Liver (tissue), 8 donors: ENCODE measurements at regions not wholly inside any gene's neighbourhood (a gene's known extent, or its start where the extent isn't known, plus 50 kb on each side); places are given as distances from the start of the nearest gene placed in this dataset.

Experiments
- DNase-seq: peaks from one replicate; pipeline ENCODE4 v3.0.0-alpha.2; 2017; ENCODE audit warnings: low spot score
- H3K27ac ChIP-seq, 2 donors: one replicate each; pipeline ENCODE4 v1.7.0; 2013; ENCODE audit warnings: inconsistent platforms in 2 of 2, low read length in 2 of 2, control low read depth in 1 of 2, low read depth in 1 of 2, mild to moderate bottlenecking in 1 of 2
- H3K27me3 ChIP-seq, 4 donors: one replicate each; pipeline versions ENCODE4 v1.6.1 to v1.7.0; 2013; ENCODE audit warnings: low read length in 3 of 4, inconsistent platforms in 1 of 4, mild to moderate bottlenecking in 1 of 4, moderate library complexity in 1 of 4; ENCODE audit not compliant: control insufficient read depth in 4 of 4, insufficient read depth in 4 of 4
- H3K36me3 ChIP-seq, 4 donors: one replicate each; pipeline versions ENCODE4 v1.6.1 to v1.7.0; 2013; ENCODE audit warnings: low read length in 3 of 4, mild to moderate bottlenecking in 3 of 4, low read depth in 1 of 4, moderate library complexity in 1 of 4; ENCODE audit not compliant: control insufficient read depth in 4 of 4, insufficient read depth in 3 of 4
- H3K4me1 ChIP-seq, 4 donors: one replicate each; pipeline versions ENCODE4 v1.6.1 to v1.7.0; 2013; ENCODE audit warnings: low read length in 3 of 4, mild to moderate bottlenecking in 3 of 4, moderate library complexity in 1 of 4; ENCODE audit not compliant: control insufficient read depth in 4 of 4, insufficient read depth in 4 of 4
- H3K4me3 ChIP-seq, 3 donors: one replicate each; pipeline versions ENCODE4 v1.6.1 to v1.7.0; 2013; ENCODE audit warnings: low read length in 3 of 3, control low read depth in 1 of 3, low read depth in 1 of 3, mild to moderate bottlenecking in 1 of 3
- H3K9ac ChIP-seq, 2 donors: one replicate each; pipeline ENCODE4 v1.7.0; 2013; ENCODE audit warnings: low read length in 2 of 2, mild to moderate bottlenecking in 2 of 2, moderate library complexity in 2 of 2, control low read depth in 1 of 2, low read depth in 1 of 2
- H3K9me3 ChIP-seq, 4 donors: one replicate each; pipeline versions ENCODE4 v1.6.1 to v1.7.0; 2013; ENCODE audit warnings: low read length in 3 of 4; ENCODE audit not compliant: control insufficient read depth in 4 of 4
- FOXA1 ChIP-seq: IDR thresholded peaks from 2 replicates; pipeline ENCODE4 v1.6.1; 2016; ENCODE audit warnings: antibody characterized with exemption
- FOXA2 ChIP-seq: IDR thresholded peaks from 2 replicates; pipeline ENCODE4 v1.6.1; 2016; ENCODE audit warnings: antibody characterized with exemption
- HNF4G ChIP-seq: IDR thresholded peaks from 2 replicates; pipeline ENCODE4 v1.6.1; 2016; ENCODE audit warnings: antibody characterized with exemption
- NR2F2 ChIP-seq: IDR thresholded peaks from 2 replicates; pipeline ENCODE4 v1.6.1; 2016; ENCODE audit warnings: antibody characterized with exemption
- RAD21 ChIP-seq, 2 donors: IDR thresholded peaks; 2 replicates each; pipeline ENCODE4 v1.6.1; 2016; ENCODE audit warnings: antibody characterized with exemption in 2 of 2, mild to moderate bottlenecking in 2 of 2
- RXRA ChIP-seq, 2 donors: IDR thresholded peaks; 2 replicates each; pipeline ENCODE4 v1.6.1; 2017 to 2018; ENCODE audit warnings: antibody characterized with exemption in 2 of 2, mild to moderate bottlenecking in 1 of 2
- SP1 ChIP-seq: IDR thresholded peaks from 2 replicates; pipeline ENCODE4 v1.6.1; 2018; ENCODE audit warnings: antibody characterized with exemption, mild to moderate bottlenecking
- YY1 ChIP-seq: IDR thresholded peaks from 2 replicates; pipeline ENCODE4 v1.6.1; 2016; ENCODE audit warnings: antibody characterized with exemption, mild to moderate bottlenecking
- WGBS: extraction: QIAGEN DNeasy Blood & Tissue Kit; methylation state at CpG from one replicate; pipeline ENCODE4 v1.1.7; 2013; 5-methylcytosine and 5-hydroxymethylcytosine counted together
- TF ChIP-seq, protein P1 (sequence below): IDR thresholded peaks from 2 replicates; pipeline ENCODE4 v1.6.1; 2016; ENCODE audit warnings: antibody characterized with exemption
- TF ChIP-seq, protein P2 (sequence below): IDR thresholded peaks from 2 replicates; pipeline ENCODE4 v1.6.1; 2016; ENCODE audit warnings: antibody characterized with exemption
- TF ChIP-seq, protein P3 (sequence below): IDR thresholded peaks from 2 replicates; pipeline ENCODE4 v1.6.1; 2016; ENCODE audit warnings: antibody characterized with exemption, mild to moderate bottlenecking
- TF ChIP-seq, protein P4 (sequence below): fragments of 150-350 bp; IDR thresholded peaks from 2 replicates; pipeline ENCODE4 v1.5.1; 2017; ENCODE audit warnings: improper control_type of control experiment, low read depth, low read length; ENCODE audit not compliant: missing input control
- donor health status: healthy.
- donor health status: healthy.
- donor health status: healthy.
- donor health status: healthy.
- donor health status: healthy.

DNA sequence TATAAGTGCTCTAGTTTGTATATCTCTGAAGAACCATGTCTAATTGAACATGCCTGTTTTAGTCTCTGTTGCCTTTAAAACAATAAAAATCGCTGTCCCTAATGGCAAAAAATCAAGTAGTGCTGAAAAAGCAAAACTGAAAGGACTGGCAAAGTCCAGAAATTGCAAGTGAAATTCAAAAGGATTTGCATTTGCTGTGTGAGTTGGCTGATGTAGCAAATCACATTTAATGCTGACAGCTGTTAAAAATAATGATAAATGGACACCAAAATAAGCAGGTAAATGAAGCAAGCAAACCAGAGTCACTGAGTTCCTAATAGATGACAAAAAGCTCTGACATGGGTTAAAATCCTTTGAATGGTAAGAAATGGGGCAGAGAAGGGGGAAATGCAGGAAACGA is 874.1 kb downstream of the GRM8 start:
- TF ChIP-seq YY1 (no peak), RAD21 (IDR thresholded peaks at IDR 0.05) (no peak), SP1 (no peak), NR2F2 (no peak)
- TF ChIP-seq, protein P1, sequence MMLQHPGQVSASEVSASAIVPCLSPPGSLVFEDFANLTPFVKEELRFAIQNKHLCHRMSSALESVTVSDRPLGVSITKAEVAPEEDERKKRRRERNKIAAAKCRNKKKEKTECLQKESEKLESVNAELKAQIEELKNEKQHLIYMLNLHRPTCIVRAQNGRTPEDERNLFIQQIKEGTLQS = no peak
- Histone ChIP-seq H3K9ac (no peak overlapping the region), H3K27ac (no peak overlapping the region), H3K4me1 (no peaks in the 10 kb centered on the region), H3K4me3 (no peak overlapping the region), H3K27me3 (peaks cover 0 to 3% (median 0%) of the 10 kb centered on the region in 4 donors), H3K9me3 (no peaks in the 10 kb centered on the region), H3K36me3 (no peaks in the 10 kb centered on the region)
- 45% methylated on average over 2 of the region's 2 CpGs for WGBS
- DNase-seq = no peak

DNA sequence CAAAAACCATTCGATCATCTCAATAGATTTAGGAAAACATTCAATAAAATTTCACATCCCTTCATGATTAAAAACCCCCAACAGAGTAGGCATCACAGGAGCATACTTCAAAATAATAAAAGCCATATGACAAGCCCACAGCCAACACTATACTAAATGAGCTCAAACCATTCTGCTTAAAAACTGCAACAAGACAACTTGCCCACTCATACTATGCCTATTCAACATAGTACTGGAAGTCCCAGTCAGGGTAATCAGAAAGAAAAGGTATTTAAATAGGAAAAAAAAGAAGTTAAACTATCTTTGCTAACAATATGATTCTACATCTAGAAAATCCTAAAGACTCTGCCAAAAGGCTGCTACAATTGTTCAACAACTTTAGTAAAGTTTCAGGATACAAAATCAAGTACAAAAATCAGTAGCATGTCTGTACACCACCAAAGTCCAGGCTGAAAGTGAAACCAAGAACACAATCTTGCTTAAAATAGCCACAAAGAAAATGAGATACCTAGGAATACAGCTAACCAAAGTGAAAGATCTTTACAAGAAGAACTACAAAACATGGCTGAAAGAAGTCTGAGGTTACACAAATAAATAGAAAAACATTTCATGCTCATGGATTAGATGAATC is 882.6 kb downstream of the GRM8 start:
- no peak for DNase-seq
- TF ChIP-seq HNF4G = no peak
- TF ChIP-seq RXRA (IDR thresholded peaks at IDR 0.05) = no peak
- TF ChIP-seq RAD21 (IDR thresholded peaks at IDR 0.05) = no peak
- no peak for TF ChIP-seq FOXA2
- TF ChIP-seq, protein P2, sequence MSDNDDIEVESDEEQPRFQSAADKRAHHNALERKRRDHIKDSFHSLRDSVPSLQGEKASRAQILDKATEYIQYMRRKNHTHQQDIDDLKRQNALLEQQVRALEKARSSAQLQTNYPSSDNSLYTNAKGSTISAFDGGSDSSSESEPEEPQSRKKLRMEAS = no peak
- TF ChIP-seq YY1 = no peak
- no peak for TF ChIP-seq NR2F2
- TF ChIP-seq, protein P3, sequence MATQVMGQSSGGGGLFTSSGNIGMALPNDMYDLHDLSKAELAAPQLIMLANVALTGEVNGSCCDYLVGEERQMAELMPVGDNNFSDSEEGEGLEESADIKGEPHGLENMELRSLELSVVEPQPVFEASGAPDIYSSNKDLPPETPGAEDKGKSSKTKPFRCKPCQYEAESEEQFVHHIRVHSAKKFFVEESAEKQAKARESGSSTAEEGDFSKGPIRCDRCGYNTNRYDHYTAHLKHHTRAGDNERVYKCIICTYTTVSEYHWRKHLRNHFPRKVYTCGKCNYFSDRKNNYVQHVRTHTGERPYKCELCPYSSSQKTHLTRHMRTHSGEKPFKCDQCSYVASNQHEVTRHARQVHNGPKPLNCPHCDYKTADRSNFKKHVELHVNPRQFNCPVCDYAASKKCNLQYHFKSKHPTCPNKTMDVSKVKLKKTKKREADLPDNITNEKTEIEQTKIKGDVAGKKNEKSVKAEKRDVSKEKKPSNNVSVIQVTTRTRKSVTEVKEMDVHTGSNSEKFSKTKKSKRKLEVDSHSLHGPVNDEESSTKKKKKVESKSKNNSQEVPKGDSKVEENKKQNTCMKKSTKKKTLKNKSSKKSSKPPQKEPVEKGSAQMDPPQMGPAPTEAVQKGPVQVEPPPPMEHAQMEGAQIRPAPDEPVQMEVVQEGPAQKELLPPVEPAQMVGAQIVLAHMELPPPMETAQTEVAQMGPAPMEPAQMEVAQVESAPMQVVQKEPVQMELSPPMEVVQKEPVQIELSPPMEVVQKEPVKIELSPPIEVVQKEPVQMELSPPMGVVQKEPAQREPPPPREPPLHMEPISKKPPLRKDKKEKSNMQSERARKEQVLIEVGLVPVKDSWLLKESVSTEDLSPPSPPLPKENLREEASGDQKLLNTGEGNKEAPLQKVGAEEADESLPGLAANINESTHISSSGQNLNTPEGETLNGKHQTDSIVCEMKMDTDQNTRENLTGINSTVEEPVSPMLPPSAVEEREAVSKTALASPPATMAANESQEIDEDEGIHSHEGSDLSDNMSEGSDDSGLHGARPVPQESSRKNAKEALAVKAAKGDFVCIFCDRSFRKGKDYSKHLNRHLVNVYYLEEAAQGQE = no peak
- TF ChIP-seq, protein P1 = no peak
- no peak for TF ChIP-seq SP1
- no peak for TF ChIP-seq FOXA1
- no peak overlapping the region for H3K27ac ChIP-seq
- H3K4me1 ChIP-seq = no peaks in the 10 kb centered on the region
- WGBS = 79% methylated on average over 1 of the region's 1 CpG
- H3K27me3 ChIP-seq = no peaks in the 10 kb centered on the region
- H3K36me3 ChIP-seq = no peaks in the 10 kb centered on the region
- no peaks in the 10 kb centered on the region for H3K9me3 ChIP-seq
- no peak overlapping the region for H3K4me3 ChIP-seq
- no peak overlapping the region for H3K9ac ChIP-seq

DNA sequence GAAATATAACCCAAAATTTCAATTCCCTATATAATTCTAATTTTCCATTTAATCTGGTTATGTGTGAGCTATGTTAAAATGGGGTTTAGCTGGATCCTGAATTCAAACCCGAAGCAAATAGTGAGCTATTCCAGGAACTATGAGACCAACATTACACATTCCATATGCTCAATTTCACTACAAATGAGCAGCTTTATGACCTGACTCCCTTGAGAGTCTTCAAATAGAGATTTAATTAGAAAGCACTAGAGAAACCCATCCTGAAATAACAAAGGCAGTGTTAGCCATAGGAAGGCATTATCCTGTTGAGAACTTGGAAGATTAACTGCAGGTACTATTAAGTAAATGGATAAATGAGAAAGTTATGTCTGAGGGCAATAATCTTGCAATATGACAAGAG is 890.0 kb downstream of the GRM8 start:
- no peaks in the 10 kb centered on the region for H3K27me3 ChIP-seq
- H3K9ac ChIP-seq = no peak overlapping the region
- no peak for TF ChIP-seq FOXA1
- TF ChIP-seq, protein P4, sequence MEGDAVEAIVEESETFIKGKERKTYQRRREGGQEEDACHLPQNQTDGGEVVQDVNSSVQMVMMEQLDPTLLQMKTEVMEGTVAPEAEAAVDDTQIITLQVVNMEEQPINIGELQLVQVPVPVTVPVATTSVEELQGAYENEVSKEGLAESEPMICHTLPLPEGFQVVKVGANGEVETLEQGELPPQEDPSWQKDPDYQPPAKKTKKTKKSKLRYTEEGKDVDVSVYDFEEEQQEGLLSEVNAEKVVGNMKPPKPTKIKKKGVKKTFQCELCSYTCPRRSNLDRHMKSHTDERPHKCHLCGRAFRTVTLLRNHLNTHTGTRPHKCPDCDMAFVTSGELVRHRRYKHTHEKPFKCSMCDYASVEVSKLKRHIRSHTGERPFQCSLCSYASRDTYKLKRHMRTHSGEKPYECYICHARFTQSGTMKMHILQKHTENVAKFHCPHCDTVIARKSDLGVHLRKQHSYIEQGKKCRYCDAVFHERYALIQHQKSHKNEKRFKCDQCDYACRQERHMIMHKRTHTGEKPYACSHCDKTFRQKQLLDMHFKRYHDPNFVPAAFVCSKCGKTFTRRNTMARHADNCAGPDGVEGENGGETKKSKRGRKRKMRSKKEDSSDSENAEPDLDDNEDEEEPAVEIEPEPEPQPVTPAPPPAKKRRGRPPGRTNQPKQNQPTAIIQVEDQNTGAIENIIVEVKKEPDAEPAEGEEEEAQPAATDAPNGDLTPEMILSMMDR = no peak
- no peak for DNase-seq
- WGBS = 76% methylated on average over 1 of the region's 1 CpG
- no peaks in the 10 kb centered on the region for H3K4me1 ChIP-seq
- no peaks in the 10 kb centered on the region for H3K36me3 ChIP-seq
- H3K27ac ChIP-seq = no peak overlapping the region
- no peaks in the 10 kb centered on the region for H3K9me3 ChIP-seq
- no peak overlapping the region for H3K4me3 ChIP-seq
